DOHH2 (cell line): ENCODE measurements at regions not wholly inside any gene's neighbourhood (a gene's known extent, or its start where the extent isn't known, plus 50 kb on each side); places are given as distances from the start of the nearest gene placed in this dataset.

Source experiments
- H3F3A ChIP-seq: fragments of 200-600 bp; sonication (generic), shearing (Covaris generic); 2 replicates; pipeline ENCODE4 v1.6.0; 2016; ENCODE audit warnings: antibody characterized with exemption, mild to moderate bottlenecking; ENCODE audit not compliant: control insufficient read depth, insufficient read depth
- H3K27ac ChIP-seq: fragments of 200-600 bp; sonication (generic); 2 replicates; pipeline ENCODE4 v1.5.1; 2014; ENCODE audit warnings: low read depth, mild to moderate bottlenecking, low read length, moderate library complexity
- H3K27me3 ChIP-seq: fragments of 200-600 bp; sonication (generic); 2 replicates; pipeline ENCODE4 v1.6.1; 2014; ENCODE audit warnings: mild to moderate bottlenecking, low read length, mixed read lengths; ENCODE audit not compliant: control insufficient read depth
- H3K36me3 ChIP-seq: fragments of 200-600 bp; sonication (generic); 2 replicates; pipeline ENCODE4 v1.6.1; 2014; ENCODE audit warnings: mild to moderate bottlenecking, low read length, moderate library complexity, mixed read lengths; ENCODE audit not compliant: control insufficient read depth
- H3K4me1 ChIP-seq: fragments of 200-600 bp; sonication (generic); 2 replicates; pipeline ENCODE4 v1.6.1; 2014; ENCODE audit warnings: mild to moderate bottlenecking, low read length, mixed read lengths; ENCODE audit not compliant: control insufficient read depth
- H3K4me2 ChIP-seq: fragments of 200-600 bp; sonication (generic); 2 replicates; pipeline ENCODE4 v1.6.0; 2014; ENCODE audit warnings: mild to moderate bottlenecking, low read length, moderate library complexity
- H3K4me3 ChIP-seq: fragments of 200-600 bp; sonication (generic); 2 replicates; pipeline ENCODE4 v1.5.1; 2014; ENCODE audit warnings: mild to moderate bottlenecking, low read length, mixed read lengths
- H3K79me2 ChIP-seq: fragments of 200-600 bp; sonication (generic); 2 replicates; pipeline ENCODE4 v1.6.1; 2014; ENCODE audit warnings: mild to moderate bottlenecking, low read length, mixed read lengths; ENCODE audit not compliant: control insufficient read depth
- H3K9me2 ChIP-seq: fragments of 200-600 bp; sonication (generic); replicated peaks from 2 replicates; pipeline ENCODE4 v1.6.1; 2014; ENCODE audit warnings: mild to moderate bottlenecking, low read length, mixed read lengths; ENCODE audit not compliant: control insufficient read depth
- H3K9me3 ChIP-seq: fragments of 200-600 bp; sonication (generic); 2 replicates; pipeline ENCODE4 v1.6.1; 2014; ENCODE audit warnings: antibody characterized with exemption, low read length, mixed read lengths; ENCODE audit not compliant: control insufficient read depth, insufficient read depth
- H4K20me1 ChIP-seq: fragments of 200-600 bp; sonication (generic); 2 replicates; pipeline ENCODE4 v1.6.0; 2014; ENCODE audit warnings: low read depth, mild to moderate bottlenecking, antibody characterized with exemption, low read length, moderate library complexity; ENCODE audit not compliant: control insufficient read depth, insufficient read depth
- CTCF ChIP-seq: fragments of 200-600 bp; sonication (generic); IDR thresholded peaks from one replicate; pipeline ENCODE4 v1.5.1; 2014; ENCODE audit warnings: antibody characterized with exemption, mild to moderate bottlenecking, low read depth, low read length; ENCODE audit not compliant: poor library complexity, severe bottlenecking
- EZH2phosphoT487 ChIP-seq: fragments of 200-600 bp; sonication (generic); IDR thresholded peaks from 2 replicates; pipeline ENCODE4 v1.6.1; 2017; ENCODE audit warnings: borderline replicate concordance, mild to moderate bottlenecking, antibody characterized with exemption, low read length, moderate library complexity, mixed read lengths

GRCh38 chr14:89089330-89089729 lies 264.9 kb downstream of the TTC8 start:
- Histone ChIP-seq H3K4me1 (no peaks in the 10 kb centered on the region), H3K27ac (no peak overlapping the region), H4K20me1 (no peaks in the 10 kb centered on the region), H3K9me3 (peaks cover 4% of the 10 kb centered on the region; the same call in 1 of the 2 replicates), H3F3A (no peaks in the 10 kb centered on the region), H3K9me2 (no peaks in the 10 kb centered on the region), H3K4me2 (no peak overlapping the region), H3K27me3 (no peaks in the 10 kb centered on the region), H3K4me3 (no peak overlapping the region), H3K79me2 (no peaks in the 10 kb centered on the region), H3K36me3 (no peaks in the 10 kb centered on the region)
- no peak for TF ChIP-seq EZH2phosphoT487
- no peak for TF ChIP-seq CTCF

DNA sequence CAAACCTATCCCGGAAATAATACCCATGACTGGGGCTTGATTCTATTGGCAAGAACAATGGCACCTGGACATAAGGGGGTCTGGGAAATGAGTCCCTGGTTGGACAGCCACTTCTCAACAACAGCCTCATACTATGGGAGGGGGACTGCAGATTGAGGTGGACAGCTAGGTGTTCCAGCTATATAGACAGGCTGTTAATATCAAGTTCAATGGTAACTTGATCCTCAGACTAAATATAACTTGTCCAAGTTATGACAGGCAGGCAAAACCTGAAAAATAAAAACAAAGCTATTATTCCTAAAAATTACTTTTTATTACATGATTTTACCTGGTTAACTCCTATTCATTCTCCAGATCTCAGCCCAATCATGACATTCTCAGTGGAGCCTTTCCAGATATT lies 267.3 kb downstream of the TTC8 start:
- Histone ChIP-seq H3K79me2 (no peaks in the 10 kb centered on the region), H3K4me1 (peaks cover 4% of the 10 kb centered on the region), H3K4me2 (no peak overlapping the region), H3K4me3 (no peak overlapping the region), H3K27ac (no peak overlapping the region), H3K9me3 (peaks cover 4% of the 10 kb centered on the region; the same call in 1 of the 2 replicates), H3F3A (no peaks in the 10 kb centered on the region), H3K36me3 (no peaks in the 10 kb centered on the region), H4K20me1 (no peaks in the 10 kb centered on the region), H3K9me2 (no peaks in the 10 kb centered on the region), H3K27me3 (no peaks in the 10 kb centered on the region)
- TF ChIP-seq EZH2phosphoT487 (no peak), CTCF (no peak)

GRCh38 chr14:89093083-89093730 lies 268.8 kb downstream of the TTC8 start:
- Histone ChIP-seq H3K4me1 (peaks cover 4% of the 10 kb centered on the region), H3K4me2 (no peak overlapping the region), H3K9me3 (peaks cover 4% of the 10 kb centered on the region; the same call in 1 of the 2 replicates), H3K9me2 (no peaks in the 10 kb centered on the region), H3K27me3 (no peaks in the 10 kb centered on the region), H3F3A (no peaks in the 10 kb centered on the region), H4K20me1 (no peaks in the 10 kb centered on the region), H3K4me3 (no peak overlapping the region), H3K79me2 (no peaks in the 10 kb centered on the region), H3K27ac (no peak overlapping the region), H3K36me3 (no peaks in the 10 kb centered on the region)
- TF ChIP-seq CTCF, result no peak
- TF ChIP-seq EZH2phosphoT487, result no peak
